CD4-positive, alpha-beta memory T cell (primary cell): ENCODE measurements at regions not wholly inside any gene's neighbourhood (a gene's known extent, or its start where the extent isn't known, plus 50 kb on each side); places are given as distances from the start of the nearest gene placed in this dataset.

ENCODE experiments used
- CTCF ChIA-PET: fragments of 350-600 bp; sonication (Branson Sonifier 250); formaldehyde crosslinking; loops from one replicate; lab custom pipeline; 2021; ENCODE audit warnings: inconsistent platforms; ENCODE audit not compliant: partially characterized antibody; lab: Charles Lee
- POLR2A ChIA-PET: fragments of 350-600 bp; sonication (Branson Sonifier 250); formaldehyde crosslinking; loops from one replicate; lab custom pipeline; 2021; ENCODE audit not compliant: partially characterized antibody; lab: Charles Lee
- DNase-seq, 5 donors: peaks; one replicate each; pipeline versions ENCODE4 v3.0.0 to v3.0.0-alpha.2; 2020 to 2022; ENCODE audit warnings: mixed read lengths in 1 of 5
- H3K27ac ChIP-seq: one replicate; pipeline ENCODE4 v1.7.0; 2013; ENCODE audit warnings: low read depth, low read length
- H3K27me3 ChIP-seq: 2 replicates; pipeline ENCODE4 v1.7.0; 2013; ENCODE audit warnings: mild to moderate bottlenecking, low read length, moderate library complexity; ENCODE audit not compliant: insufficient read depth
- H3K36me3 ChIP-seq: 2 replicates; pipeline ENCODE4 v1.7.0; 2013; ENCODE audit warnings: mild to moderate bottlenecking, low read length, moderate library complexity; ENCODE audit not compliant: insufficient read depth
- H3K4me1 ChIP-seq: 2 replicates; pipeline ENCODE4 v1.7.0; 2013; ENCODE audit warnings: mild to moderate bottlenecking, low read length, moderate library complexity; ENCODE audit not compliant: insufficient read depth
- H3K4me3 ChIP-seq, 2 donors: one replicate each; pipeline ENCODE4 v1.7.0; 2013; ENCODE audit warnings: low read length in 2 of 2, mild to moderate bottlenecking in 1 of 2
- H3K9me3 ChIP-seq, 2 donors: one replicate each; pipeline ENCODE4 v1.7.0; 2013; ENCODE audit warnings: low read length in 2 of 2, control low read depth in 1 of 2; ENCODE audit not compliant: control insufficient read depth in 1 of 2
- H3K27ac Mint-ChIP-seq, 7 donors: one replicate each; pipeline ENCODE4 v1.8.0; 2020 to 2021; ENCODE audit warnings: mixed read lengths in 7 of 7, mild to moderate bottlenecking in 6 of 7, inconsistent platforms in 3 of 7, moderate library complexity in 3 of 7
- H3K27me3 Mint-ChIP-seq, 2 donors: one replicate each; pipeline ENCODE4 v1.8.0; 2020 to 2021; ENCODE audit warnings: mixed read lengths in 2 of 2
- H3K36me3 Mint-ChIP-seq, 2 donors: one replicate each; pipeline ENCODE4 v1.8.0; 2020 to 2021; ENCODE audit warnings: mixed read lengths in 2 of 2, inconsistent platforms in 1 of 2, mild to moderate bottlenecking in 1 of 2
- H3K4me1 Mint-ChIP-seq, 4 donors: one replicate each; pipeline ENCODE4 v1.8.0; 2020 to 2021; ENCODE audit warnings: mixed read lengths in 4 of 4, mild to moderate bottlenecking in 1 of 4
- H3K4me3 Mint-ChIP-seq, 8 donors: one replicate each; pipeline ENCODE4 v1.8.0; 2020 to 2021; ENCODE audit warnings: mixed read lengths in 8 of 8, mild to moderate bottlenecking in 7 of 8, moderate library complexity in 6 of 8, inconsistent platforms in 3 of 8
- H3K9me3 Mint-ChIP-seq, 8 donors: one replicate each; pipeline ENCODE4 v1.8.0; 2020 to 2021; ENCODE audit warnings: mixed read lengths in 8 of 8, mild to moderate bottlenecking in 5 of 8, inconsistent platforms in 3 of 8, moderate library complexity in 1 of 8
- intact Hi-C: fragments of 100-400 bp; cut with micrococcal nuclease; formaldehyde crosslinking; loops from one replicate; pipeline ENCODE4 v1.15.1; 2023

DNA sequence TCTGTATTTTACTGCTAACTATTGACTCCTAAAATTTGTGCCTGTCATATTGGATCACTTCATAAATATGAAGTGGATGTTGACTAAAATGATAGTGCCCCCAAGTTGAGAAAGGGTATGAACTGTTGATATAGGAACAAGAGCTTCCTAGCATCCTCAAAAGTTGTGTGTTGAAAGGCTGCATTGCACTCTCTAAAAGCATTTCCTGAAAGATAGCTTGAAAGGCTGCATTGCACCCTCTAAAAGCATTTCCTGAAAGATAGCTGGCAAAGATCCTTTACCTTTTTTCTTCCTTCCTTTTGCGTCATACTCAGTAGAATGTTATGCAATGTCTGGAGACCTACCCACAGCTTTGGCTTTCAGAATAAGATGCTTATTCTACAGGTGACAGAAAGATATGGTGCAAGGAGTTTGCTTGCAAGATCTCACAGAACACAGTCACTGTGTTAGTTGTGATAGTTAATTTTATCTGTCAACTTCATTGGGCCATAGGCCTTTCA is 274.6 kb upstream of the GALNTL6 start:
- Histone ChIP-seq H3K4me3 (no peak overlapping the region), H3K27ac (no peak overlapping the region), H3K36me3 (no peaks in the 10 kb centered on the region), H3K9me3 (no peaks in the 10 kb centered on the region), H3K4me1 (no peaks in the 10 kb centered on the region), H3K27me3 (no peaks in the 10 kb centered on the region)
- Mint-ChIP-seq H3K27me3 (no peaks in the 10 kb centered on the region), H3K36me3 (no peaks in the 10 kb centered on the region), H3K4me3 (no peak overlapping the region), H3K27ac (no peak overlapping the region), H3K4me1 (no peaks in the 10 kb centered on the region), H3K9me3 (peaks cover 0 to 12% (median 6%) of the 10 kb centered on the region in 8 donors)
- ChIA-PET POLR2A (no interaction called here), CTCF (no interaction called here)
- DNase-seq: no peak
- intact Hi-C loops: no loop called here

- Histone ChIP-seq H3K9me3 (no peaks in the 10 kb centered on the region), H3K36me3 (no peaks in the 10 kb centered on the region), H3K4me1 (no peaks in the 10 kb centered on the region), H3K4me3 (no peak overlapping the region), H3K27me3 (no peaks in the 10 kb centered on the region), H3K27ac (no peak overlapping the region)
- ChIA-PET CTCF (no interaction called here), POLR2A (no interaction called here)
- H3K9me3 Mint-ChIP-seq: peaks cover 0 to 14% (median 7%) of the 10 kb centered on the region in 8 donors
- DNase-seq: no peak
- H3K27ac Mint-ChIP-seq: no peak overlapping the region
- intact Hi-C loops: no loop called here
- no peaks in the 10 kb centered on the region for H3K4me1 Mint-ChIP-seq
- no peak overlapping the region for H3K4me3 Mint-ChIP-seq
- H3K36me3 Mint-ChIP-seq: no peaks in the 10 kb centered on the region
- H3K27me3 Mint-ChIP-seq: no peaks in the 10 kb centered on the region
Measured at GRCh38 chr4:171534391-171534790, 278.8 kb upstream of the GALNTL6 start.

GRCh38 chr4:171532968-171533367 is 280.2 kb upstream of the GALNTL6 start:
- no peak overlapping the region for H3K4me3 Mint-ChIP-seq
- H3K36me3 Mint-ChIP-seq: no peaks in the 10 kb centered on the region
- no peak for DNase-seq
- Histone ChIP-seq H3K4me1 (no peaks in the 10 kb centered on the region), H3K4me3 (no peak overlapping the region), H3K27ac (no peak overlapping the region), H3K27me3 (no peaks in the 10 kb centered on the region), H3K9me3 (no peaks in the 10 kb centered on the region), H3K36me3 (no peaks in the 10 kb centered on the region)
- CTCF ChIA-PET: no interaction called here
- no peaks in the 10 kb centered on the region for H3K4me1 Mint-ChIP-seq
- intact Hi-C loops: no loop called here
- H3K27me3 Mint-ChIP-seq: no peaks in the 10 kb centered on the region
- peaks cover 0 to 14% (median 6%) of the 10 kb centered on the region in 8 donors for H3K9me3 Mint-ChIP-seq
- POLR2A ChIA-PET: no interaction called here
- H3K27ac Mint-ChIP-seq: no peak overlapping the region

- no peaks in the 10 kb centered on the region for H3K9me3 ChIP-seq
- Mint-ChIP-seq H3K36me3 (no peaks in the 10 kb centered on the region), H3K27ac (no peak overlapping the region)
Measured at GRCh38 chr4:171524903-171525302, 288.3 kb upstream of the GALNTL6 start.

GRCh38 chr4:171521726-171522125 is 291.5 kb upstream of the GALNTL6 start:
- no peaks in the 10 kb centered on the region for H3K36me3 Mint-ChIP-seq
- H3K9me3 Mint-ChIP-seq: peaks cover 3 to 13% (median 7%) of the 10 kb centered on the region in 8 donors
- H3K4me1 ChIP-seq: no peaks in the 10 kb centered on the region

More at GRCh38 chr4:171524903-171525302, 288.3 kb upstream of the GALNTL6 start:
- H3K4me1 ChIP-seq: no peaks in the 10 kb centered on the region
- no peaks in the 10 kb centered on the region for H3K27me3 ChIP-seq
- H3K36me3 ChIP-seq: no peaks in the 10 kb centered on the region
- ChIA-PET CTCF (no interaction called here), POLR2A (no interaction called here)
- Mint-ChIP-seq H3K9me3 (peaks cover 0 to 9% (median 6%) of the 10 kb centered on the region in 8 donors), H3K27me3 (no peaks in the 10 kb centered on the region), H3K4me1 (no peaks in the 10 kb centered on the region), H3K4me3 (no peak overlapping the region)
- no peak overlapping the region for H3K27ac ChIP-seq
- intact Hi-C loops: no loop called here
- H3K4me3 ChIP-seq: no peak overlapping the region
- DNase-seq: no peak

GRCh38 chr4:171519457-171519856 is 293.7 kb upstream of the GALNTL6 start:
- H3K27me3 ChIP-seq: no peaks in the 10 kb centered on the region
- H3K4me3 ChIP-seq: no peak overlapping the region
- H3K27ac ChIP-seq: no peak overlapping the region
- intact Hi-C loops: no loop called here
- Mint-ChIP-seq H3K27me3 (no peaks in the 10 kb centered on the region), H3K4me1 (no peaks in the 10 kb centered on the region), H3K27ac (no peak overlapping the region), H3K9me3 (peaks cover 3 to 16% (median 6%) of the 10 kb centered on the region in 8 donors), H3K4me3 (no peak overlapping the region), H3K36me3 (no peaks in the 10 kb centered on the region)
- POLR2A ChIA-PET: no interaction called here
- no peak for DNase-seq
- no peaks in the 10 kb centered on the region for H3K9me3 ChIP-seq
- no peaks in the 10 kb centered on the region for H3K36me3 ChIP-seq
- no peaks in the 10 kb centered on the region for H3K4me1 ChIP-seq
- CTCF ChIA-PET: no interaction called here

More at GRCh38 chr4:171521726-171522125, 291.5 kb upstream of the GALNTL6 start:
- Mint-ChIP-seq H3K27ac (no peak overlapping the region), H3K4me3 (no peak overlapping the region), H3K4me1 (no peaks in the 10 kb centered on the region), H3K27me3 (no peaks in the 10 kb centered on the region)
- ChIA-PET CTCF (no interaction called here), POLR2A (no interaction called here)
- Histone ChIP-seq H3K9me3 (no peaks in the 10 kb centered on the region), H3K27me3 (no peaks in the 10 kb centered on the region), H3K36me3 (no peaks in the 10 kb centered on the region), H3K27ac (no peak overlapping the region), H3K4me3 (no peak overlapping the region)
- DNase-seq: no peak
- intact Hi-C loops: no loop called here

DNA sequence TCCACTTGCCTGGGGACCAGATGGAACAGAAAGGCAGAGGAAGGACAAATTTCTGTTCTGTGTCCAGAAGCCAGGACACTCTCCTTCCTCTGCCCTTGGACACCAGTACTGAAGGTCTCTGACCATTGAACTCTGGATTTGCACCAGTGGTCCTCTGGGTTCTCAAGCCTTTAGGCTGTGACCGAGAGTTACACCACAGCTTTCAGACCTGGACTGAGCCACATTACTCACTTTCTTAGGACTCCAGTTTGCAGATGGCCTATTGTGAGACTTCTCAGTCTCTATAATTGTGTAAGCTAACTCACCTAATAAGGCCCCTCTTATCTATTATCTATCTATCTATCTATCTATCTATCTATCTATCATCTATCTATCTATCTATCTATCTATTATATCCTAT is 295.3 kb upstream of the GALNTL6 start:
- Mint-ChIP-seq H3K9me3 (peaks cover 2 to 16% (median 6%) of the 10 kb centered on the region in 8 donors), H3K27ac (no peak overlapping the region), H3K4me3 (peak overlapping the region in 1 of 8 donors; percentile 5), H3K4me1 (no peaks in the 10 kb centered on the region), H3K27me3 (no peaks in the 10 kb centered on the region), H3K36me3 (no peaks in the 10 kb centered on the region)
- Histone ChIP-seq H3K36me3 (no peaks in the 10 kb centered on the region), H3K4me1 (no peaks in the 10 kb centered on the region), H3K27me3 (no peaks in the 10 kb centered on the region), H3K9me3 (no peaks in the 10 kb centered on the region), H3K27ac (no peak overlapping the region), H3K4me3 (no peak overlapping the region)
- intact Hi-C loops: no loop called here
- CTCF ChIA-PET: no interaction called here
- no peak for DNase-seq
- POLR2A ChIA-PET: no interaction called here

GRCh38 chr4:171516694-171517093 is 296.5 kb upstream of the GALNTL6 start:
- intact Hi-C loops: no loop called here
- ChIA-PET CTCF (no interaction called here), POLR2A (no interaction called here)
- DNase-seq: no peak
- no peak overlapping the region for H3K4me3 Mint-ChIP-seq
- H3K27ac Mint-ChIP-seq: no peak overlapping the region
- Histone ChIP-seq H3K4me1 (no peaks in the 10 kb centered on the region), H3K27me3 (no peaks in the 10 kb centered on the region), H3K9me3 (no peaks in the 10 kb centered on the region), H3K36me3 (no peaks in the 10 kb centered on the region), H3K27ac (no peak overlapping the region), H3K4me3 (no peak overlapping the region)
- no peaks in the 10 kb centered on the region for H3K27me3 Mint-ChIP-seq
- no peaks in the 10 kb centered on the region for H3K36me3 Mint-ChIP-seq
- H3K4me1 Mint-ChIP-seq: no peaks in the 10 kb centered on the region
- peaks cover under 1 to 25% (median 10%) of the 10 kb centered on the region in 8 donors for H3K9me3 Mint-ChIP-seq
